Urothelium cell line (cell line): ENCODE measurements at regions not wholly inside any gene's neighbourhood (a gene's known extent, or its start where the extent isn't known, plus 50 kb on each side); places are given as distances from the start of the nearest gene placed in this dataset.
A peak's percentile ranks its signal among the peaks of the same experiment; 100 is the strongest.

ENCODE experiments used
- DNase-seq: peaks from one replicate; pipeline ENCODE4 v3.0.0; 2011; ENCODE audit warnings: low spot score, mixed read lengths
- FAIRE-seq: peaks from 2 replicates; lab custom pipeline; 2011; peaks lifted over from hg19 to GRCh38; lab: Jason Lieb, UNC

GRCh38 chr18:78378983-78379382 lies 600.6 kb upstream of the SALL3 start:
- DNase-seq (no peak), FAIRE-seq (no peak)

DNA sequence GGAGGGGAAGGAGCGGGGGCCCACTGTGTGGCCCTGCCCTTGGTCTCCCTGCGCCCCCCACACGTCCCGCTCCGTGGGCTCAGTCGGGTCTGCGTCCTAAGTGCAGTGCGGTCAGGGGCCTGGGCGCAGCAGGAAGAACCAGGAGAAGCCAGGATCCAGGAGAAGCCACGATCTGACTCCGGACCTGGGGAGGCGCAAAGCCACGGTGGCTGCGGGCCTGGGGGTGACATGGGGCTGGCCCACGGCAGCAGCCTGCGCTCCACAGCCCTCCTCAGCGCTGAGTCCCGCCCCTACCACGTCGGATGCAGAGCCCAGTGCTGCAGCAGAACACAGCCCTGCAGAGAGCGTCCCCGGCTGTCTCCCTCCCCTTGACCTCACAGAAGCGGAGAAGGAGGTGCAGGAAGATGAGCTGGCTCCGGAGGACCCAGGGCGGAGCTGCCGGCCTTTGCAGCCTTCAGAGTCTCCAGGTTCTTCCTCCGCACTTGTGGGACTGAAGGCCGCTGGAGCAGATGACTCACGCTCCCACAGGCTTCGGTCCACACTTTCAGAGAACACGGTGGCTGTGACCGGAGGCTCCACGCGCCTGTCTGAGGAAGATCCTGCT lies 589.2 kb upstream of the SALL3 start:
- DNase-seq (peak; percentile 76), FAIRE-seq (peak; percentile 71)

GRCh38 chr18:78390952-78391348 lies 588.7 kb upstream of the SALL3 start:
- FAIRE-seq (no peak), DNase-seq (no peak)

GRCh38 chr18:78393086-78393862 lies 586.3 kb upstream of the SALL3 start:
- DNase-seq (no peak), FAIRE-seq (no peak)

DNA sequence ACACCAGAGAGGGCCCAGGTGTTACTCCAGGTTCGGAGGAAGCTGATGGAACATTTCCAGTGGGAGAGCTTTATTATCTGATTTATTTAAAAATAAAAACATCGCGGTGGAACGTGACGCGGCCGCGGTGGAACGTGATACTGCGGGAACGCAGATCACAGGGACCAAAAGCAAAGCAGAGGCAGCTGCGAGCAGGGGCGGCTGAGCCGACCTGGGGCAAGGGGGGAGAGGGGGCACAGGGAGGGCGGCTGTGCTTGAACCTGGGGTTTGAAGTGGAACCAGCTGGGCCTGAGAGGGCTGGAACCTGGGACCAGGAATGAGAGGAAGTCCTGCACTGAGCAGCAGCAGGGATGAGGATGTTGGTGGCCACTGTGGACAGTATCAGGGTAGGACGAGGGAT lies 583.5 kb upstream of the SALL3 start:
- FAIRE-seq (no peak), DNase-seq (no peak)

- FAIRE-seq, result no peak
These were observed 582.9 kb upstream of the SALL3 start for GRCh38 chr18:78396756-78397155.

GRCh38 chr18:78399992-78400503 lies 579.6 kb upstream of the SALL3 start:
- DNase-seq (no peak), FAIRE-seq (no peak)

More at GRCh38 chr18:78396756-78397155, 582.9 kb upstream of the SALL3 start:
- DNase-seq, result no peak

DNA sequence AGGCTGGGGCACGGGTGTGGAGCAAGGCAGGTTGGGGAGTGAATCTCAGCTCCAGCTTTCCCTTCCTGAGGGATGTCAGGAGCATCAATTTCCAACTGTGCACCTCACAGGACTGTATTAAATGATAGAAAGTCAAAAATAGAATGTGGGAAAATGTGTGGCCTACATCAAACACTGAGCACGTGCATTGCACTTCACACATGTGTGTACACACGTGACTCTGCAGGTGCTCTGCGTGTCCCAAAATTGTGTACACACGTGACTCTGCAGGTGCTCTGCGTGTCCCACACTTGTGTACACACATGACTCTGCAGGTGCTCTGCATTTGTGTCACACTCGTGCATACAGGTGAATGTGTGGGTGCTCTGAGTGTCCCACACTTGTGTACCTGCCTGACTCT lies 577.2 kb upstream of the SALL3 start:
- no peak for FAIRE-seq
- DNase-seq, result no peak

- no peak for DNase-seq
These were observed 576.7 kb upstream of the SALL3 start for GRCh38 chr18:78402966-78403365.

DNA sequence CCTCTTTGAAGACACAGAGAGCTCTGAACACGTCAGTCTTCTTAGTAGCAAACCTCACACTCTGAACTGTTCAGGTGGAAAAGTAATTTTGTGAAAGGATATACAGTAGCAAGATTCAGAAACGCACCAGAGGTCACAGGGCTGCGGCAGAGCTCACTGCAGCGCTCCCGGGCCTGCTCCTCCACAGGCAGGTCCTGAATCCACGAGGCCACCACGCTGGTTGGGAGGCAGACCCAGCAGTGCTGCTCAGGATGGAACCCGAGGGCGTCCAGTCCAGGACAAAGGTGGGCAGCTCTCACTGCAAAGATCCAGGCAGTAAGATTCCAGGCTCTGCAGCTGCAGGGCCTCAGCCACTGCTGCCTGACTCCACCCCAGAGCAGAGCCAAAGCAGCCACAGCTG lies 576.2 kb upstream of the SALL3 start:
- DNase-seq (no peak), FAIRE-seq (no peak)

More at GRCh38 chr18:78402966-78403365, 576.7 kb upstream of the SALL3 start:
- FAIRE-seq, result peak; percentile 91

DNA sequence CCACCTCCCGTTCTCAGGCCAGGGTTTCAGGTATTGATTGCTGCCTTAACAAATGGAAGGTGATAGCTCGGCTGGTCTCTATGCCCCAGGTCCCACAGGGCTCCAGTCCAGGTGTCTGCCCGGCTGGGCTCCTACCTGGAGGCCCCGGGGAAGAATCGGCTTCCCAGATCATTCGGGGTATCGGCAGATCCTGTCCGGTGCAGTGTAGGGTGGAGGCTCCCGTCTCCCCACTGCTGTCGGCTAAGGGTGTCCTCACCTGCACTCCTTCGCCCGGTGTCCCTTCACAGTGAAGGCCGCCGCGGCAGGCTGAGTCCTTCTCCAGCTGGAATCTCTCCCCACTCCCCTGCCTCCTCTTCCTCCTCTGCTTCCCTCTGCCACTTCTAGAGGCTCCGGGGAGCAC lies 573.9 kb upstream of the SALL3 start:
- no peak for FAIRE-seq
- no peak for DNase-seq

DNA sequence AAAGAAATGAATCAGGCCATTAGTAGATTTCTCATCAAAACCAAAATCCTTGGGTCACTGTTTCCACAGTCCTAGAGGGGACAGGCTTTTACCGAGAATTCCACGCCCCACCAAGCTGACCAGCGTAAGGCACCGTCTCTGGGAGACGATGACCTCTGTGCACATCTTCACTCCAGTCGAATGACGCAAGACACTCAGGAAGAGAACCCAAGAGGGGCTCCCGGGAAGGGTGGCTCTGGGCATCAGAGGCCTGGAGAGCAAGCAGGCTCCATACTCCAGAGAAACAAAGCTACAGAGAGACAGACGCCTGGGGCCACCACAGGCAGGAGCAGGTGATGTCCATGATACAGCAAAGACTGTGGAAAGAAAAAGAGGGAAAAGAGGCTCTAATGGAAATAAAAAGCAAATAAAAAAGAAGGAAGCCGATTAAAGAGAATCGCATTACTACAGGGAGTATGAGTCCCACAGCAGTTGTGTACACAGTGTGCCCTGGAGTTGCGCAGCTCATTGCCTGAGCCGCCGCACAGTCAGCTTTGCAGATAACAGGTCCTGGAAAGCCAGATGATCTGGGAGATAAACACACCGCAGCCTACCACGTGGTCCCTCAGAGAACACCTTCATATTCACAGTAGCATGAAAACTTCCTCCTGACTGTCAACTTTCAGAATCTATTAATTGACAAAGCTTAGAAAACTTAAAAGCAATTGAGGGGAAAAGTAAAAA lies 572.7 kb upstream of the SALL3 start:
- FAIRE-seq, result no peak
- no peak for DNase-seq

GRCh38 chr18:78407466-78407844 lies 572.2 kb upstream of the SALL3 start:
- DNase-seq, result peak; percentile 62
- no peak for FAIRE-seq

- DNase-seq, result no peak
- peak; percentile 23 for FAIRE-seq
These were observed 571.0 kb upstream of the SALL3 start for GRCh38 chr18:78408623-78409022.

DNA sequence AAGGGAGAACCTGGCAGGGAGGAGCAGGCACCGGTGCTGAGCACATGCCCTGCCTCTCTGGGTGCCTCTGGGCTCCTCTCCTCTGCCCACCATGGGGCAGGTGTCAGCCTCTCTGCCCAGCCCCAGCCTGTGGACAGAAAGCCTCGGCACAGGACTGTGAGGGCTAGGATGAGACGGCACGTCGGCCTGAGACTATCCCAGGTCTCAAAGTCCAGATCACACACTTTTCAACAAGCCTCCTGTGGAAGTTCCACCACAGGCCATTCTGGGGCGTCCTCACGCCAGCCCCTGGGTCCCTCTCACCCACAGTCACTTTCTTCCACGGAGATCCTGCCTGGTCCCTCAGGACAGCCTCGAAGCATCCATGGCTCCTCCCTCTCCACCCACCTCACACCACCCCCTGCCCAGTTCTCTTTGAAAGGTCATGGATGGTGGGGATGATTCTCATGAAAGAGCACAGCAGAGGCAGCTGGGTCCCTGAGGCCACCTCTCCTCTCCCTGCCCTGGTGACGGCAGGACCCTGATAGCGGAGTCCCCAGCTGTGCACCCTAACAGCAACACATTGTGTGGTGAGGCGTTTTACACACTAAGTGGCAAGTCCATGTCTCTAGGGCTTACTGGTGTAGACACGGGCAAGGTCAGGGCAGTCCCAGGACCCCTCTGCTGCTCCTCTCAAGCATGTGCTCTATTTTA lies 569.4 kb upstream of the SALL3 start:
- DNase-seq (no peak), FAIRE-seq (no peak)

GRCh38 chr18:78411539-78411938 lies 568.1 kb upstream of the SALL3 start:
- FAIRE-seq (no peak), DNase-seq (no peak)

- no peak for DNase-seq
- no peak for FAIRE-seq
These were observed 565.3 kb upstream of the SALL3 start for GRCh38 chr18:78414302-78414701.

- FAIRE-seq (no peak), DNase-seq (no peak)
These were observed 562.8 kb upstream of the SALL3 start for GRCh38 chr18:78416853-78417252.

- DNase-seq, result no peak
- FAIRE-seq, result no peak
These were observed 561.2 kb upstream of the SALL3 start for GRCh38 chr18:78418379-78418778.

- no peak for DNase-seq
- no peak for FAIRE-seq
These were observed 560.4 kb upstream of the SALL3 start for GRCh38 chr18:78419171-78419570.

GRCh38 chr18:78420116-78420515 lies 559.5 kb upstream of the SALL3 start:
- DNase-seq (no peak), FAIRE-seq (no peak)
